ENCODE measurements at regions not wholly inside any gene's neighbourhood (a gene's known extent, or its start where the extent isn't known, plus 50 kb on each side); places are given as distances from the start of the nearest gene placed in this dataset.

GRCh38 chr7:51459809-51460208, 143.2 kb upstream of the COBL start:
- ATAC-seq, result no peak
- Histone ChIP-seq H3K9me3 (no peaks in the 10 kb centered on the region), H3K4me1 (no peaks in the 10 kb centered on the region), H3K36me3 (no peaks in the 10 kb centered on the region), H3K27ac (no peak overlapping the region), H3K27me3 (no peaks in the 10 kb centered on the region), H3K4me3 (no peak overlapping the region)
- 46% methylated on average over 3 of the region's 4 CpGs for WGBS (ENCODE audit: insufficient coverage, low coverage, low lambda C conversion rate, missing lambda C conversion rate)
- no peak for DNase-seq
- no peak for TF ChIP-seq CTCF (IDR thresholded peaks at IDR 0.05)
- TF ChIP-seq POLR2A (IDR thresholded peaks at IDR 0.05), result no peak
- intact Hi-C loops (cut with DNase I), result no loop called here

GRCh38 chr7:51458693-51459092, 142.1 kb upstream of the COBL start:
- Histone ChIP-seq H3K4me1 (no peaks in the 10 kb centered on the region), H3K9me3 (no peaks in the 10 kb centered on the region), H3K36me3 (no peaks in the 10 kb centered on the region), H3K27ac (no peak overlapping the region), H3K4me3 (no peak overlapping the region), H3K27me3 (no peaks in the 10 kb centered on the region)
- ATAC-seq (no peak), DNase-seq (no peak)
- intact Hi-C loops (cut with DNase I), result no loop called here
- WGBS (ENCODE audit: insufficient coverage, low coverage, low lambda C conversion rate, missing lambda C conversion rate), result 81% methylated on average over 4 of the region's 4 CpGs
- no peak for TF ChIP-seq CTCF (IDR thresholded peaks at IDR 0.05)
- no peak for TF ChIP-seq POLR2A (IDR thresholded peaks at IDR 0.05)

- Histone ChIP-seq H3K4me3 (no peak overlapping the region), H3K36me3 (no peaks in the 10 kb centered on the region), H3K9me3 (no peaks in the 10 kb centered on the region), H3K27ac (no peak overlapping the region), H3K27me3 (no peaks in the 10 kb centered on the region), H3K4me1 (no peaks in the 10 kb centered on the region)
- intact Hi-C loops (cut with DNase I), result no loop called here
- 48% methylated on average over 5 of the region's 5 CpGs for WGBS (ENCODE audit: insufficient coverage, low coverage, low lambda C conversion rate, missing lambda C conversion rate)
- ATAC-seq (peak; percentile 36 to 80 (median 61)), DNase-seq (no peak)
- TF ChIP-seq POLR2A (IDR thresholded peaks at IDR 0.05), result no peak
These were observed 140.5 kb upstream of the COBL start for GRCh38 chr7:51457079-51457478.

GRCh38 chr7:51456431-51457060, 139.9 kb upstream of the COBL start:
- WGBS (ENCODE audit: insufficient coverage, low coverage, low lambda C conversion rate, missing lambda C conversion rate), result 25% methylated on average over 2 of the region's 2 CpGs
- no peaks in the 10 kb centered on the region for H3K36me3 ChIP-seq
- DNase-seq (no peak), ATAC-seq (no peak)
- no peaks in the 10 kb centered on the region for H3K27me3 ChIP-seq
- H3K9me3 ChIP-seq, result no peaks in the 10 kb centered on the region
- TF ChIP-seq CTCF (IDR thresholded peaks at IDR 0.05), result no peak
- no peak for TF ChIP-seq POLR2A (IDR thresholded peaks at IDR 0.05)
- H3K27ac ChIP-seq, result no peak overlapping the region
- H3K4me3 ChIP-seq, result no peak overlapping the region
- H3K4me1 ChIP-seq, result no peaks in the 10 kb centered on the region
- intact Hi-C loops (cut with DNase I), result no loop called here

- WGBS (ENCODE audit: insufficient coverage, low coverage, low lambda C conversion rate, missing lambda C conversion rate), result 15% methylated on average over 4 of the region's 6 CpGs
- H3K36me3 ChIP-seq, result no peaks in the 10 kb centered on the region
- H3K27me3 ChIP-seq, result no peaks in the 10 kb centered on the region
- no peak for TF ChIP-seq CTCF (IDR thresholded peaks at IDR 0.05)
- TF ChIP-seq POLR2A (IDR thresholded peaks at IDR 0.05), result no peak
- DNase-seq (no peak), ATAC-seq (no peak)
- H3K4me3 ChIP-seq, result no peak overlapping the region
- no peak overlapping the region for H3K27ac ChIP-seq
- H3K4me1 ChIP-seq, result no peaks in the 10 kb centered on the region
- intact Hi-C loops (cut with DNase I), result no loop called here
- no peaks in the 10 kb centered on the region for H3K9me3 ChIP-seq
These were observed 139.3 kb upstream of the COBL start for GRCh38 chr7:51455948-51456347.

Measured in right lobe of liver (tissue), 6 donors.